HG03558 (cell line): ENCODE measurements at regions not wholly inside any gene's neighbourhood (a gene's known extent, or its start where the extent isn't known, plus 50 kb on each side); places are given as distances from the start of the nearest gene placed in this dataset.
"Not testable (repeated sequence)": the region's sequence is repeated elsewhere in the genome, so short reads cannot be mapped to it uniquely, and the experiment has no call there.

Source experiments
- ATAC-seq: cut with Tn5 transposase; IDR thresholded peaks from one replicate; pipeline ENCODE4 v1.9.1; 2021; ENCODE audit warnings: moderate number of reproducible peaks; ENCODE audit not compliant: unreplicated experiment; ENCODE audit errors: extremely low read depth

- ATAC-seq: no peak
Measured at GRCh38 chr2:117330641-117331040, 483.9 kb upstream of the DDX18 start.

DNA sequence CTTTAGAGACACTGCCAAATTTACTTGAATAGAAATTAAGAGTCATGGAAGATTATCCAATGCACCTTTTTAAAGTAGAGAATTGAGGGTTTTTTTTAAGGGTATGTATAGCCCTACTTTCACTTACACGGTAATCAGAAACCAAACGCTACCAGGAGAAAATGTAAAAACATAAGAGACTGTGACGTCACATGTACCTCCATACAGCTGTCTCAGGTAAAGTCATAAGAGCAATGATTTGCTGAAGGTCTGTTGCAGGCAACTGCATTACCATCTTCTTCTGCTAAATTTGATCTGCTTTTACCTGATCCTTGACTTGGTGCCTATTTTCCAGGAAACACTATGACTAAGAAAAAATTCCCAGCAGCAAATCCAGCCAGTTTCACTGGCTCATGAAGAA, 478.5 kb upstream of the DDX18 start:
- no peak for ATAC-seq

DNA sequence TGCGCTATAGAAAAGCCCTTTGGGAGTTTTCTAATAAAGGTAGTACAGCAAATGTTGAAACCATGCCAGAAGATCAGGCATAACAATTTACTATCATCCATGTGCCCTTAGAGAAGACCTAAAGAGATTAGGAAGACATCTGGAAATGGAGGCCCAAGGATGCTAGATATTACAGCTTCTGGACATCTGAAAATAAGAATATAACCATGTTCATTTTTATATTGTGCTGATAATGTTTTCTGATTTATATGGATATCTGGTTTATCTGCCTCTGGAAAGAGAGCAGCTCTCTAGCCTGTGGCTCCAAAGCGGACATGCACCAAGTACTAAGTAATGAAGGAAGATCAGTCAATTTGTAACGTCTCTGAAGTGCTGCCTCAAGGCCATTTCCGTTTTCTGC, 478.0 kb upstream of the DDX18 start:
- ATAC-seq: no peak

- ATAC-seq: not testable (repeated sequence)
Measured at GRCh38 chr2:117337981-117338380, 476.5 kb upstream of the DDX18 start.

GRCh38 chr2:117339980-117340379, 474.5 kb upstream of the DDX18 start:
- no peak for ATAC-seq

- ATAC-seq: no peak
Measured at GRCh38 chr2:117341690-117342089, 472.8 kb upstream of the DDX18 start.

DNA sequence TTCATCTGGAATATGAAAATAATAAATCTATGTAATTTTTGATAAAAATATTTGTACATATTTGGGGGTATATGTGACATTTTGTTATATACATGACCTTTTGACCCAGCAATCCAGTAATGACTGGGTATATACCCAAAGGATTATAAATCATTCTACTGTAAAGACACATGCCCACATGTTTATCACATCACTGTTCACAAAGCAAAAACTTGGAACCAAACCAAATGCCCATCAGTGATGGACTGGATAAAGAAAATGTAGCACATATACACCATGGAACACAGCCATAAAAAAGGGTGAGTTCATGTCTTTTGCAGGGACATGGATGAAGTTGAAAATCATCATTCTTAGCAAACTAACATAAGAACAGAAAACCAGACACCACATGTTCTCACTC, 472.1 kb upstream of the DDX18 start:
- ATAC-seq: no peak

GRCh38 chr2:117349687-117350086, 464.8 kb upstream of the DDX18 start:
- no peak for ATAC-seq

DNA sequence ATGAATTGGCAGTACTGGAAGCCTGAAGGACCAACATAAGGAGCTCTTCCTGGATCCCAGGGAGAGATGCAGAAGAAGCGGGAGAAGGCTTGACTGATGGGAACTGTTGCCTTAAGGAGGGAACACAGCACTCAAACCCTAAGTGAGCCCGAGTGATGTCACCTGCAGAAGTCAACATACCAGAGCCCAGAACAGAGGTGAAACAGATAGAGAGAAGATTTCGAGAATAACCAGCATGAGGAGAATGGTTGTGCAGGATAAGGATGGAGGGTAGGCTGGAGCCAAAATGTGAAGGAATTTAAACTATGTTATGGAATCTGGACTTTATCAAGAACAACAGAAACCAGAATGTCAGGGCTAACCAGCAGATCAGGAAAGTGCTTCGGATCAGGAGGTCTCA, 463.1 kb upstream of the DDX18 start:
- ATAC-seq: no peak

GRCh38 chr2:117359266-117359914, 455.1 kb upstream of the DDX18 start:
- ATAC-seq: no peak

DNA sequence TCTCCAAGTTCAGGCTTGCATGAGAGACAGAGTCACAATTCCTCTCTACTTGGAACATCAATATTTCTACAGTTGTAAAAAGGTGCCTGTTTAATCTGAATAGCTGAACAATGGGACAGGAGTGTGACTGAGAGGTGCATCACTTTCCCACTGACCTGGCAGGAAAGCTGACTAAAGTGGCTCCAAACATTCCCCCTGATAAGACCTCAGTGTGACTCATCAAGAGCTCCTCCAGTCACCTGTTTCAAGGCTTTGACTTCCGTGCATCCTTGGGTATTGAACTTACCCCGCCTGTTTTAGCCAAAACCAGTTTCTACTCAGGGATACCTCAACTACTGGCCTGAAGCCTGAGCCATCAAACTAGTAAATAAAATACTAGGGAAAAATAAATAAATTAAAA, 453.9 kb upstream of the DDX18 start:
- ATAC-seq: no peak

DNA sequence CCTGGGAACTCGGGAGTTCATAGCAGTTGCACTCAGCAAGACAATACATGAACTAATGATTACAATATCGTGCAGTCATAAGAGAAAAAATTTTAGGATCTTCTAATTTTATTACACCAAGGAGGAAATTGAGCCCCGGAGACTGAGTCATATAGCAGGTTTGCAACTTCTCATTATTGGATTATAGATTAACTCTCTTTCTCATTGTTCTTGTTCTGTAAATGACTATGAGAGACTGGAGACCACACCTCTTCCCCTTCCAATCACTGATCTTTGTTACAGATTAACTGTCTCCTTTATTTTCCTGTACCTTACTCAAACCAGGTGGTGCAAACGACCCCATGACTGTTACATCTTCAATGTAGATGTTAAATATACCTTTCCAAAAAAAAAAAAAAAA, 435.8 kb upstream of the DDX18 start:
- peak; percentile 71 for ATAC-seq

GRCh38 chr2:117379928-117380327, 434.6 kb upstream of the DDX18 start:
- ATAC-seq: no peak

- ATAC-seq: not testable (repeated sequence)
Measured at GRCh38 chr2:117383997-117384396, 430.5 kb upstream of the DDX18 start.

DNA sequence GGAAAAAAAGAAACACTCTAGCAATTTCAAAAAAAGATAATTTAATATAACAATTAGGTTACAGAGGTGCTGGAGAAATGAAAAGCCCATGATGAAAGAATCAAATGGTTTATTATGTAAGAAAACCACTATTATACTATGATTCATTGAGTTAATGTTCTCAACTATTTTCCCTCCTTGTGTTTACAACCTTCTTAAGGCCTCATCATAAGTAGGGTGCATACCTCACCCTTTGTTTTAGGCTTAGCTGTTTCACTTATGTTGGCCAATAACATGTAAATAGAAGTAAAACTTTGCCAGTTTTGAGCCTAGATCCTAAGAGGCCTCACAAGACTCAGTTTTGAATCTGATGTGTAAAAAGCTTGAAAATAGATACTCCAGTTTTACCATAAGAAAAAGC, 418.3 kb upstream of the DDX18 start:
- no peak for ATAC-seq

GRCh38 chr2:117401582-117401981, 412.9 kb upstream of the DDX18 start:
- ATAC-seq: no peak

DNA sequence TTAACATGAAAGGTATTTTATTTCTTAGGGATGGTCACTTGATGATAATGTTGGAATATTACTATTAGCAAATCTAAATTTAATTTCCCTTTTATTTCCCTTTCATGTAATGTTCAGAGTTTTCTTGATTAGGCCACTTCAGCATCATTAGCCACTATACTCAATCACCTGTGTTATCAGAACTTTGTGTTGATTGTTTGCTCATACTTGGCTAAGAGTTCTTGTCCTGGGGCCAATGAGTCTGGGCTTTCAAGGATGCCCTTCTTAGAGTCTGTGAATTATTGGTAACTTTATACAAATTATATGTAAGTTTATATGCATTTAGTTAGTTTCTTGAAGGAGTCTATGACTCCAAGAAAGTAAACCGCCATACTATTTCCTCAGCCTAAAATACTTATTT, 408.0 kb upstream of the DDX18 start:
- ATAC-seq: no peak

GRCh38 chr2:117407746-117408145, 406.7 kb upstream of the DDX18 start:
- no peak for ATAC-seq

GRCh38 chr2:117409443-117409842, 405.0 kb upstream of the DDX18 start:
- no peak for ATAC-seq

DNA sequence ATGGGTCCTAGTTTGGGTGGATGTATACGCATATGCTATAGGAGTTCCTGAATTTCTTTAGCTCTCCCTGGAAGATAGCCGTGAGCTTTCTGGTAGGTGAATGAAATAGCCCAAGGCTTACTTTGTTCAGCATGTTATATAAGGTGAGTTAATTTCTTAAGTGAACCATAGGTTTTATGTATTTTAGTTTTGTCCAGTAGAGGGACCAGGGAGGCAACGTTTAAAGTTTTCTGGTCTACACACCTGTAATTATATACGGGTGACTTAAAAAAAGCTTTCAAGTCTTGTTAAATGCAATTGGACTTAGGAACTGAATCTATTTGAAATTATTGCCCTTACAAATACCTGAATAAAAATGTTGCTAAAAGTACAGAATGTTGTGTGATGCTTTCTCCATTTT, 402.5 kb upstream of the DDX18 start:
- no peak for ATAC-seq

GRCh38 chr2:117432746-117433145, 381.7 kb upstream of the DDX18 start:
- ATAC-seq: no peak

DNA sequence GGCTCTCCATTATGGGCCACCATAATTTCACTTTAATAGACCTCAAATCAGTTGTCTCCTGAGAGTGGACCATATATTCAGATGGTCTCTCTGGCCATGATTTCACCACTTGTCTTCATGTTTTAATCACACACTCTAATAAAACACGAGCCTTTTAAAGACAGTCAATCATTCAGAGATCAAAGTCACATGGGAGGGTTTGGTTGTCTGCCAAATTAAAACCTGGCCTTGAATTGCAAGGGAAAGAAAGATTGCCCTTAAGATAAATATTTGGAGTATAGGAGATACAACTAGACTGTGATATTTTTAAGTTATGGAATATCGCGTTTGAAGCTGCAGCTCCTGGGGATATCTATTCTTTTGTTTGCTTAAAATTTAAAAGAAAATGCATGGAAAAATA, 377.8 kb upstream of the DDX18 start:
- ATAC-seq: no peak
